ENCODE measurements at regions not wholly inside any gene's neighbourhood (a gene's known extent, or its start where the extent isn't known, plus 50 kb on each side); places are given as distances from the start of the nearest gene placed in this dataset.

- no peak for TF ChIP-seq CTCF (IDR thresholded peaks at IDR 0.05; ENCODE audit: insufficient read depth, low read depth, low read length)
- no peak for TF ChIP-seq EZH2 (IDR thresholded peaks at IDR 0.05; ENCODE audit: insufficient read depth, low read length)
These were observed 577.0 kb downstream of the NR4A2 start for GRCh38 chr2:155755481-155755880.

All from astrocyte (in vitro differentiated cells and primary cell).